CD1c-positive myeloid dendritic cell (primary cell): ENCODE measurements at regions not wholly inside any gene's neighbourhood (a gene's known extent, or its start where the extent isn't known, plus 50 kb on each side); places are given as distances from the start of the nearest gene placed in this dataset.
"Not testable (repeated sequence)": the region's sequence is repeated elsewhere in the genome, so short reads cannot be mapped to it uniquely, and the experiment has no call there.

Experiments
- DNase-seq: peaks from one replicate; pipeline ENCODE4 v3.0.0-alpha.2; 2016; ENCODE audit errors: extremely low spot score

DNA sequence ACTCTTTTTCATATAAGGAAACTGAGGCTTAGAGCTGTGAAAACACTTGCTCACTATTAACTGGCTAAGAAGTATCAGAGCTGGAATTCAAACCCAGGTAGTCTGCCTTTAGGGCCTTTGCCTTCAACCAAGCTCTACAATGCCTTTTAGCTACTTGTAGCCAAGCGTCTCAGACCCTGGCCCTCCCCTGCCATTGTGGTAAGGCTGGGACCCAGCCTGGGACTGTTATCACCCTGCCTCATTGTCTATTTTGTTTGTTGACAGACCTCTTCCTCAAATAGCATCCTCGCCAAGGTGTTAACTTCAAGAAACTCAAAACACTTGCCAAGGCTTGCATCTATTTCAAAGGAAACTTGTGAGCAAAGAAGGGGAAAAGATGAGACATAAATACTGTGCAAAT, 76.7 kb upstream of the CD28 start:
- no peak for DNase-seq

DNA sequence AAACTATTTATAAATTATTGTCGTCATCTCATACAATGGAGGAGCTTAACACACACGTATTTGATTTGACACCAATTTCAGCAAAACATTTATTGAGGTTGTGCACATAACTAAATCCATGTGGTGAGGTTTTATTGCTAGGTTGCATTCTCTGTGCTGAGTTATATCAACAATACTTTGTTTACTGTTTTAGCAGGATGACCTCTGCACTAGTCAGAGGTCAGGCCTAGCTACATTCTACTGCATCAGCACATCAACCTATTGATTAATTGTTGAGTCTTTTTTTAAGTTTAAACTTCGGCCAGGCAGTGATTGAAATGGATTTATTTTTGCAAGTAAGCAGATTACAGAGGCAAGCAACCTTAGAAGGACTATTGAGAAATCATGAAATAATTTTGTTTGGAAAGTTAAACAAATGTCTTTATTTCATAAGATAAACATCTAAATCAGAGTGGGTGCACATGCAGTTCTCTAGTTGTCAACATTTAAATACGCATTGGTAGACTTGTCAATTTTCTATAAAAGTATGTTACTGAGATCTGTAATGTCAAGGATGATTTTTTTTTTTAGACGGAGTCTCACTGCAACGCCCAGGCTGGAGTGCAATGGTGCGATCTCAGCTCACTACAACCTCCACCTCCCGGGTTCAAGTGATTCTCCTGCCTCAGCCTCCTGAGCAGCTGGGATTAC, 75.2 kb upstream of the CD28 start:
- no peak for DNase-seq

DNA sequence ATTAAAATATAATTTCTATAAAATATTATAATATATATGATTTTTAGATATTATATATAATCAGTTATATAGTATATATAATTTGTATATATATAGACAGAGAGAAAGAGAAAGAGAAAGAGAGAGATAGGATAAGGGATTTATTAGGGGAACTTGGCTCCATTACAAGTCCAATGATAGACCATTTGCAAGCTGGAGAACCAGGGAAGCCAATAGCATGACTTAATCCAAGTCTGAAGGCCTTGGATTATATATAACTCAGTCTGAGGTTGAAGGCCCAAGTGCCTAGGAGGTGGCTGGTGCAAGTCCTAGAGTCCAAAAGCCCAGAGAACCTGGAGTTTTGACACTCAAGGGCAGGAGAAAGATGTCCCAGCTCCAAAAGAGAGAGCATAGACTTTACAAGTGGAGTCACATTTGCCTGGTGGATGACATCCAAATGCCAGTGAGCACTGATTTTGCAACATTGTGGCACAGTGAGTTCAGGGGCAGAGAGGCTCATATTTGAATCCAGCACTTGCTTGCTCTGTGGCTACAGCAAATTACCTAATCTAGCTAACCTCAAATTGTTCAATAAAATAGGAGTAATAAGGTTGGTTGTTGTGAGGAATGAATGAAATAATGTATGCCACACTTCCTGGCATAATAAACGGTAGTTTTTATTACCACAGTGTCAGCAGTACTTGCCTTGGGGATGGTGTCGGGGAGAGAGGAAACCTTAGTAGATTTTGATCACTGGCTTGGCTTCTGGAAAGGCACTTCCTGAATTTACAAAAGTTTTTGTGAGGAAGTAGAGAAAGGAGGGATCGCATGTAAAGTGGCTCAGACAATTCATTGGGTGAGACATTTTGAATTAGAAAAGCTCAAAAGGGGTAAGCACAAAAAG, 69.6 kb upstream of the CD28 start:
- peak; percentile 64 for DNase-seq

DNA sequence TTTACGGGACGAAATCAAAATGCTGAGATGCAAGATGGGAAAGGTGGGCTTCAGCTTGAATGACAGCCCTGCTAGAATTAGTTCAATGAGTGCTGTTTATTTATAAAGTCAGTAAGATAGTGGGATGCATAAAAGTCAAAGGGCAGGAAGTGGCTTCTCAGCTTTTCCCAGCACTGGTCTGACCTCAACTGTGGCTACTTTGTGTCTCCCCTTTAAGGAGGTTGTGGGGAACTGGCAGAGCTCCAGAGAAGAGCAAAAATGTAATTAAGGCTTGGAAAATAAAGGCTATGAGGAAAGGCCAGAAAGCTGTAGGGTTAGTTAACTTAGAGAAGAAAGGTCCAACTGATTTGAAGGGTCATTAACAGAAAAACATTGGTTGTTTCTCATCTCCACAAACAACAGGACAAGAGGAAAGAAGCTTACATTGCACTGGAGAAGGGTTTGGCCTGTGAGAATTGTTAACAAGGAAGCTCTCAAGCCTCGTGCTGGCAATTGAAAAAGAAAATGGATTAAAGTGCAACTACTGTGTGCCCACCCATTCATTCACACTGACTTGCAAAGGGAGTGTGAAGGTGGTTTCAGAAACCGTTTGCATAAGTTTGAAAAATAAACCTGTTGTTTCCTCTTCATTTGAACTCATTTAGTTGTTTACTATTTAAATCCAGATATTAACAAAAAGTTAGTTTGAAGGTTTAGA, 68.8 kb upstream of the CD28 start:
- DNase-seq: no peak

DNA sequence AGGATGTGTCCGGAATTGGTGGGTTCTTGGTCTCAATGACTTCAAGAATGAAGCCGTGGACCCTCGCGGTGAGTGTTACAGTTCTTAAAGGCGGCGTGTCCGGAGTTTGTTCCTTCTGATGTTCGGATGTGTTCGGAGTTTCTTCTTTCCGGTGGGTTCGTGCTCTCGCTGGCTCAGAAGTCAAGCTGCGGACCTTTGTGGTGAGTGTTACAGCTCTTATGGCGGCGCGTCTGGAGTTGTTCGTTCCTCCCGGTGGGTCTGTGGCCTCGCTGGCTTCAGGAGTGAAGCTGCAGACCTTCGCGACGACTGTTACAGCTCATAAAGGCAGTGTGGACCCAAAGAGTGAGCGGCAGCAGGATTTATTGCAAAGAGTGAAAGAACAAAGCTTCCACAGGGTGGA, 64.6 kb upstream of the CD28 start:
- DNase-seq: not testable (repeated sequence)

DNA sequence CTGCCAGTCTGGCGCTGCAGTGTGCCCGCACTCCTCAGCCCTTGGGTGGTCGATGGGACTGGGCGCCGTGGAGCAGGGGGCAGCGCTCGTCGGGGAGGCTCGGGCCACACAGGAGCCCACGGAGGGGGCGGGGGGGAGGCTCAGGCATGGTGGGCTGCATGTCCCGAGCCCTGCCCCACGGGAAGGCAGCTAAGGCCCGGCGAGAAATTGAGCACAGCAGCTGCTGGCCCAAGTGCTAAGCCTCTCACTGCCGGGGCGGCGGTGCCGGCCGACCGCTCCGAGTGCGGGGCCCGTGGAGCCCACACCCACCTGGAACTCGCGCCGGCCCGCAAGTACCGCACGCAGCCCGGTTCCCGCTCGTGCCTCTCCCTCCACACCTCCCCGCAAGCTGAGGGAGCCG, 63.6 kb upstream of the CD28 start:
- not testable (repeated sequence) for DNase-seq

DNA sequence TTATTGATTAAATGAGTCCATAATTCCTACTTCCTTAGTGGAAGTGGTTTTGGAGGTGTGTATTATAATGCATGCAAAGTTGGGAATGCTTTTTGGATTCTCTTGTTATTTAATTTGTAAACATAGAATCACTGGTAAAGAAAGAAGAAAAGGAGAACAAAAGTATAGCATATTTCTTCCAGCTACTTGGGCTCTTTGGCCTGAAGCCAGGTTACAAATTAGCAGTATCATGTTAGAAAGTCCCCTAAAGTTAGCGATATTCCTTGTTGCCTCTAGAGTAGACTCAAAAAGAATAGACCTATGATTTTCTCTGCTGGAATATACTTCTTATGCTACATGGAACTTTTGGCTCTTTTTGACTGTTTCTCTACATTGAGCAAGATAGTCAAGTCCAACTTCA, 60.6 kb upstream of the CD28 start:
- no peak for DNase-seq

DNA sequence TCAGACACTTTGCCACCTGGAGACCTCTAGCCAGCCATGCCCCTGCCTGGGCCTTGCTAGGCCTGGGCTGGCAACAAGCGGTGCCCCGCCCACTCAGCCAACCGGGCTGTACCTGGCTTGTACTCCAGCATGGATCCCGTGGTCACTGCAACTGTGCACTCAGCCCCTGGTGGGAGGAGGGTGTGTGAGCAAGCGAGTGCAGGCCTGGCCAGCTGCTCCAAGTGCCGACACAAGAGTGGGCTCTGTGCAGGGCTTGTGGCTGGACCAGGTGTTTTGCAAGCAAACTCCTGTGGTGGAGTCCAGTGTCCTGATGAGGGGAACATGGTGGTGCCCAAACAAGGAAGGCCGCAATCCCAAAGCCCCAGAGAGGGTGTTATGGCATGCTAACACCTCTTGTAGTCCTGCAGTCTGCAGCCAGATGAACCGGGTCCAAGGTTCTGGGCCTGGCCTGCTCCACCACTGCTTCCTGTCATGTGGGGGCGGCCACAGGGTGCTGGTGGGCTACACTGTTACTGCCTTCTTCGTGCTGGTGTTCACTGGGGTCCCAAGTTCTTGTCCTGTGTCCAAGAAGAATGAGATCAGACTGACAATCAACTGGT, 60.1 kb upstream of the CD28 start:
- DNase-seq: no peak

DNA sequence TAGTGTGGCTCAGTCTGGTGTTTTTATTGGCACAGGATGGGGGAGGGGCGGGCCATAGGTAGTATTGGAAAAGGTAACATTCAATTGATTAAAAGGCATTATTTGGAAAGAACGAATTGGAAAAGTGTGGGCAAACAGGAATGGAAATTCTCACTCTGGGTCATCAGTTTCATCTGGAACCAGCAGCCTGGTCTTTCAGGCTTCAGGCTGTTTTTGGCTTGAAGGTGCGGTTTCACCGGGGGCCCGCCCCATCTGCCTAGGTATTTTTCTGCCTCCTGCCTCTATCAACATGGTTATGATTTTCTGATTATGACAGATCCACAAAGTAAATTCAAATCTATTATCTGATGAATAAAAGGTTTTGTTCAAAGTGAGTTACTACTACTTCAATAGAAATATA, 59.5 kb upstream of the CD28 start:
- no peak for DNase-seq

DNA sequence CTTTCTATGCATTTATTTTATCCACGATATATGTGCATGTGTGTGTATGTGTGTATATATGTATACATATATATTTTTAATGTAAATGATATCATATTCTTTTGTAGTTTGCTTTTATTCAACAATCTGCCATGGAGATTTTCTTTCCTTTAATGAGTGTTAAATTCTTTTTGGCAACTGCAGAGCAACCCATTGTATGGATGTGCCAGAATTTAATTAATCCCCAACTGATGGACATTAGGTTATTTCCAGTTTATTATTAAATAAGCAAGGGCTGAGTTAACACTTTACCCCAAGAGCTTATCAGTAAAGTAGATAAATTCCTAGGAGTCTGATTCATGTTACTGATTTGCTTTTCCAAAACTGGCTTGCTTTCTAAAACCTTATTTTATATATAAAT, 58.9 kb upstream of the CD28 start:
- no peak for DNase-seq

DNA sequence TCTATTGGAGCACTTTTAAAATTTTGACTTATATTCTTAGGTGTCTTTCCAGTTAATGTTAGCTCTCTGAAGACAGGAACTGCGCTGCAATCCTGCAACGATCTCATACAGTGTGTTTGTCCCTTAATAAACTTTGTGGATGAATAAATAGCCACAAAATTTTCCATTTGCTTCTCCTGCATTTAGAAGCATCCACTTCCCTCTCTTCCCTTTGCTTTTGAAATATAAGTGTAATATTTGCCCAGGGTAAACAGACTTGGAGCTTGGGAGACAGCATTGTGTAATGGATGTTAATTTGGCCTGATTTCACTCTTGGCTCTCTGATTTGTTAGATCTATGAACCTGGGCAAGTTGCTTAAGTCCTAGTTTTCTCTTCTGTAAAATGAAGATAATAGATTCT, 58.2 kb upstream of the CD28 start:
- DNase-seq: no peak

DNA sequence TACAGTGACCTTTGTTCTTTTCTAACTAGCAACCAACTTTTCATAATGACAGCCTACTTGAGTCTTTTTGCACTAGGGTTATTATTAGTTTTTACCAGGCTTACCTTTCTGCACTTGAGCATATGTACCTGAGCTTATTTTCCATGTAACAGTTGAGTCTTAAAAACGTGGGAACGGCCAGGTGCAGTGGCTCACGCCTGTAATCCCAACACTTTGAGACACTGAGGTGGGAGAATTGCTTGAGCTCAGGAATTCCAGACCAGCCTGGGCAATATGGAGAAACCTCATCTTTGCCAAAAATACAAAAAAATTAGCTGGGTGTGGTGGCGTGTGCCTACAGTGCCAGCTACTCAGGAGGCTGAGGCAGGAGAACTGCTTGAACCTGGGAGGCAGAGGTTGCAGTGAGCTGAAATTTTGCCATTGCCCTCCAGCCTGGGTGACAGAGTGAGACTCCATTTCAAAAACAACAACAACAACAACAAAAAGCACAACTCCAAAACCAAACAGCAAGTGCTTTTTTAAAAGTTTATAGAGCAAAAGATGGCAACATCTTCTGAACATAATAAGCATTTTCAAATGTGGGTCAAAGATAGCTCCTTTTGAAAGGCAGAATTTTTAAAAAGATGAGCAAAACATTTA, 57.1 kb upstream of the CD28 start:
- DNase-seq: no peak

DNA sequence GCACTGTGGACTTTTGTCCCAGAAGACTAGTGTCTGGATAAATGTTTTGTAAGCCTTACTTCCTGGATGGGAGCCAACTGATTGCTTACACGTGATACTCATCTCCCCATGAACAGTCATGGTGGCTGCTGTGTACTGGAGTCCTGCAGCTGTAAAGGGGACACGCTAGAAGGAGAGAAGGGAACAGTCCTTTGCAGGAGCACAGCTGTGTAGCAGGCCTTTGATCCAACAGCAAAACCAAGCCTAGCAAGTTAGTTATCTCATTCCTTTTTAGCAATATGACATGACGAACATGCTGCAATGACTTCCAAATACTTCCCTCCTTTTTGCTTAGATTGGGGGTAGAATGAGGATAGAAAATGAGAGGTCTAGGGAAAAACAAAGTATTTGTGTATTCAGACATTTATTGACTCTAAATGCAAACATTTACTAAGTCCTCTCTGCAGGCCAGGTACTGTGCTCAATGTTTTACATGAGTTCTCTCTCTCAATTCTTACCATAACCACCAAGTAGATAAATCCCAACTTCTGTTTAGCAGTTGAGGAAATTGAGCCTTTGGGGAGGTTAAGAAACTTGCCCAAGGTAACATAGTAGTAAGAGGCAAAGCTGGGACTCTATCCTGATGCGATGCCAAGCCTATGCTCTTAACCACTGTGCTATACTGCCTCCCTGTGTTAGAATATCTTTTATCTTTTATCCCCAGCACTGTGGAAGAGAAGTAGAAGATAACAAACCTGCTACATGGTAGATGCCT, 55.4 kb upstream of the CD28 start:
- peak; percentile 45 for DNase-seq

DNA sequence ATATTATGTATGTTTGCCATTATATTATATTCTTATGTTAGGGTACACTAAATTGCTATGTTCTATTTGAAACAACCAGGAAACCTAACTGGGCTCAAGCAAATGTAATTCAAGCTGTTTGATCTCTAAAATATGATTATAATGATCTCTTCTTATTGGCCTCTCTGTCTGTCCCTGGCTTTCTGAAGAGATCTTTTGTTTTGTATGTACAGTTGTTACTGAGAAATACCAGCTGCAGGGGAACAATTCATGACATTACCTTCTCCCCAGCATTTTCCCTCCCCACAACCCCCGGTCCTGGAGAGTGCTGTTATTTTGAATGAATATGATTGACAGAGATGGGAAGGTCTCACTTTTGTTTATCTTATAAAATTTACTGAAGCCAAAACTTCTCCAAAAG, 54.8 kb upstream of the CD28 start:
- DNase-seq: no peak

DNA sequence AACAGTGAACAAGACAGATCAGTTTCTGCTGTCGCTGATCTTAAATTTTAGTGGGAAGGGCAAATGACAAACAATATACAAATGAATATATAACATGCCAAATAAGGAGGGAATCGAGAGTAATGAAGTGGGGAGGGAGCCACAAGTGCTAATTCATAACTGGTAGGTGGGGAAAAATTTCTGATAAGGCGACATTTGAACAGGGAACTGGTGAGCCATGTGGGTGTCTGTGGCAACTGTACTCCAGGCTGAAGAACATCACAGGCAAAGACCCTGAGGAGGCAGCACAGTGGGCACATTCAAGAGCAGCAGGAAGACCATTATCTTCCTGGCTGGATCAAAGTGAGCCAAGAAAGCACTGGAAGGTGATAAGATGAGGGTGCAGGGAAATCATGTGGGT, 51.6 kb upstream of the CD28 start:
- DNase-seq: peak; percentile 65

DNA sequence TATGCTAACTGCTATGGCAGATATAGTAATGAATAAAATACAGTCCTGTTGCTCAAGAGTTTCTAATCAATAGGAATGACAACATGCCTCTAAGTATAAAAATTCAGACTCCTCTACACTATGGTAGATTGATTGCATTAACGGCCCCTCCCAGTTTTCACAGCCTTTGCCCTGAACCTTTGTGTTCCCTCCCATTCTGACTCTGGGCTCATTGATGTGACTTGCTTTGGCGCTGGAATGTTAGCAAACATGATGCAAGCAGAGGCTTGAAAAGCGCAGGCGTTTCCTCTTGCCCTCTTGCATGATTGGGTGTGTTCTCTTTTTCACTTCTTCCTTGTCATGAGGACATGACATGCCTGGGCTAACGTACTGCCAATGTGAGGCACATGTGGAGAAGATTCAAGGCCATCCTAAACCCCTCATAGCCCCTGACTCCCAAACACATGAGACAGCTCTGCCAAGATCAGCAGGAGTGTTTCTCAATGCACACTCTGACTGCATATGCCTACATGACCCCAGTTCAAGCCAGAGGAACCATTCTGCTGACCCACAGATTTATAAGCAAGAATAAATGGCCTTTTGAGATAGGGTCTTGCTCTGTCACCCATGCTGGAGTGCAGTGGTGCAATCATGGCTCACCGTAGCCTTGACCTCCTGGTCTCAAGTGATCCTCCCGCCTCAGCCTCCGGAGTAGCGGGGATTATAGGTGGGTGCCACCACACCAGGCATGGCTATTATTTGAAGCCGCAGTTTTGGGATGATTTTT, 49.7 kb upstream of the CD28 start:
- DNase-seq: peak; percentile 94
